Lower leg skin (tissue), 3 donors: ENCODE measurements at regions not wholly inside any gene's neighbourhood (a gene's known extent, or its start where the extent isn't known, plus 50 kb on each side); places are given as distances from the start of the nearest gene placed in this dataset.

Experiments
- POLR2A ChIP-seq, 2 donors: fragments of 450-650 bp; IDR thresholded peaks; one replicate each; pipeline ENCODE4 v1.6.1; 2016 to 2017; ENCODE audit warnings: antibody characterized with exemption in 2 of 2, mild to moderate bottlenecking in 1 of 2, moderate library complexity in 1 of 2
- TF ChIP-seq, protein P1 (sequence below), 3 donors: fragments of 450-650 bp; IDR thresholded peaks; one replicate each; pipeline ENCODE4 v1.5.1; 2016; ENCODE audit warnings: antibody characterized with exemption in 3 of 3, mild to moderate bottlenecking in 3 of 3, moderate library complexity in 2 of 3

DNA sequence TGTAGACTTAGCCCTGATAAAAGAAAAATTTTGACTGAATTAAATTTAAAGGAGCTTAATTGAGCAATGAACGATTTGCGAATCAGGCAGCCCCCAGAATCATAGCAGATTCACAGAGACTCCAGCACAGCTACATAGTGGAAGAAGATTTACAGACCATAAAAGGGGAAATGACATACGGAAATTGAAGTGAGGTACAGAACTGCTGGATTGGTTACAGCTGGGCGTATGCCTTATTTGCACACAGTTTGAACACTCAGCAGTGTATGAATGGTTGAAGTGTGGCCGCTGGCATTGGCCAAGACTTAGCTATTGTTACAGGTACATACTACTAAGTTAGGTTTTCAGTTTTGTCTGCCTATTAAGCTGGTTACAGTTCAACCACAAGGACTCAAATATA, 433.5 kb upstream of the CELF2 start:
- no peak for TF ChIP-seq POLR2A (IDR thresholded peaks at IDR 0.05)
- TF ChIP-seq, protein P1, sequence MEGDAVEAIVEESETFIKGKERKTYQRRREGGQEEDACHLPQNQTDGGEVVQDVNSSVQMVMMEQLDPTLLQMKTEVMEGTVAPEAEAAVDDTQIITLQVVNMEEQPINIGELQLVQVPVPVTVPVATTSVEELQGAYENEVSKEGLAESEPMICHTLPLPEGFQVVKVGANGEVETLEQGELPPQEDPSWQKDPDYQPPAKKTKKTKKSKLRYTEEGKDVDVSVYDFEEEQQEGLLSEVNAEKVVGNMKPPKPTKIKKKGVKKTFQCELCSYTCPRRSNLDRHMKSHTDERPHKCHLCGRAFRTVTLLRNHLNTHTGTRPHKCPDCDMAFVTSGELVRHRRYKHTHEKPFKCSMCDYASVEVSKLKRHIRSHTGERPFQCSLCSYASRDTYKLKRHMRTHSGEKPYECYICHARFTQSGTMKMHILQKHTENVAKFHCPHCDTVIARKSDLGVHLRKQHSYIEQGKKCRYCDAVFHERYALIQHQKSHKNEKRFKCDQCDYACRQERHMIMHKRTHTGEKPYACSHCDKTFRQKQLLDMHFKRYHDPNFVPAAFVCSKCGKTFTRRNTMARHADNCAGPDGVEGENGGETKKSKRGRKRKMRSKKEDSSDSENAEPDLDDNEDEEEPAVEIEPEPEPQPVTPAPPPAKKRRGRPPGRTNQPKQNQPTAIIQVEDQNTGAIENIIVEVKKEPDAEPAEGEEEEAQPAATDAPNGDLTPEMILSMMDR (IDR thresholded peaks at IDR 0.05): no peak
